Mesenchymal stem cell (in vitro differentiated cells and primary cell): ENCODE measurements at regions not wholly inside any gene's neighbourhood (a gene's known extent, or its start where the extent isn't known, plus 50 kb on each side); places are given as distances from the start of the nearest gene placed in this dataset.

Experiments
- DNase-seq: peaks from one replicate; pipeline ENCODE4 v3.0.0-alpha.2; 2013
- H2AFZ ChIP-seq: one replicate; pipeline ENCODE4 v1.6.1; 2013; ENCODE audit warnings: low read depth, mild to moderate bottlenecking, control low read depth, inconsistent platforms, low read length, moderate library complexity
- H2AK5ac ChIP-seq: 2 replicates; pipeline ENCODE4 v1.6.1; 2013; ENCODE audit warnings: low read length, moderate library complexity, mild to moderate bottlenecking, inconsistent platforms; ENCODE audit not compliant: severe bottlenecking
- H2BK120ac ChIP-seq: one replicate; pipeline ENCODE4 v1.6.1; 2013; ENCODE audit warnings: low read depth, mild to moderate bottlenecking, inconsistent platforms, low read length, moderate library complexity
- H2BK12ac ChIP-seq, 2 experiments: one replicate each; pipeline ENCODE4 v1.6.1; 2013; ENCODE audit warnings: inconsistent platforms in 2 of 2, low read length in 2 of 2, mild to moderate bottlenecking in 2 of 2, moderate library complexity in 2 of 2, control low read depth in 1 of 2
- H2BK15ac ChIP-seq: one replicate; pipeline ENCODE4 v1.6.1; 2013; ENCODE audit warnings: mild to moderate bottlenecking, low read depth, inconsistent platforms; ENCODE audit not compliant: poor library complexity, severe bottlenecking
- H2BK5ac ChIP-seq: 2 replicates; pipeline ENCODE4 v1.6.1; 2013; ENCODE audit warnings: low read depth, mild to moderate bottlenecking, low read length, control low read depth, inconsistent platforms; ENCODE audit not compliant: poor library complexity, severe bottlenecking
- H3K14ac ChIP-seq, 2 experiments: one replicate each; pipeline ENCODE4 v1.6.1; 2013; ENCODE audit warnings: inconsistent platforms in 2 of 2, low read length in 2 of 2, control low read depth in 1 of 2, mild to moderate bottlenecking in 1 of 2, moderate library complexity in 1 of 2
- H3K18ac ChIP-seq, 2 experiments: one replicate each; pipeline ENCODE4 v1.6.1; 2013; ENCODE audit warnings: inconsistent platforms in 2 of 2, low read length in 2 of 2, control low read depth in 1 of 2, low read depth in 1 of 2, mild to moderate bottlenecking in 1 of 2
- H3K23ac ChIP-seq, 2 experiments: one replicate each; pipeline ENCODE4 v1.6.1; 2013; ENCODE audit warnings: inconsistent platforms in 2 of 2, low read length in 2 of 2, mild to moderate bottlenecking in 2 of 2, moderate library complexity in 2 of 2, control low read depth in 1 of 2
- H3K27ac ChIP-seq: 2 replicates; pipeline ENCODE4 v1.5.1; 2013; ENCODE audit warnings: mild to moderate bottlenecking, moderate library complexity, low read length, control low read depth, inconsistent platforms; ENCODE audit not compliant: poor library complexity, severe bottlenecking
- H3K27me3 ChIP-seq, 2 experiments: 2 replicates each; pipeline versions ENCODE4 v1.6.1 to v1.7.0; 2013; ENCODE audit warnings: low read length in 2 of 2, mild to moderate bottlenecking in 2 of 2, moderate library complexity in 2 of 2, control low read depth in 1 of 2, inconsistent platforms in 1 of 2; ENCODE audit not compliant: control insufficient read depth in 1 of 2, insufficient read depth in 1 of 2
- H3K36me3 ChIP-seq, 2 experiments: 2 replicates each; pipeline versions ENCODE4 v1.6.1 to v1.7.0; 2013; ENCODE audit warnings: low read length in 2 of 2, control low read depth in 1 of 2, inconsistent platforms in 1 of 2, low read depth in 1 of 2, mild to moderate bottlenecking in 1 of 2; ENCODE audit not compliant: insufficient read depth in 2 of 2, control insufficient read depth in 1 of 2
- H3K4ac ChIP-seq, 2 experiments: one replicate each; pipeline ENCODE4 v1.6.1; 2013; ENCODE audit warnings: inconsistent platforms in 2 of 2, low read length in 2 of 2, mild to moderate bottlenecking in 2 of 2, moderate library complexity in 2 of 2, control low read depth in 1 of 2, low read depth in 1 of 2
- H3K4me1 ChIP-seq: 2 replicates; pipeline ENCODE4 v1.6.1; 2013; ENCODE audit warnings: low read depth, low read length, control low read depth; ENCODE audit not compliant: control insufficient read depth, insufficient read depth
- H3K4me2 ChIP-seq: 2 replicates; pipeline ENCODE4 v1.6.1; 2013; ENCODE audit warnings: low read length, mild to moderate bottlenecking, inconsistent platforms; ENCODE audit not compliant: poor library complexity, severe bottlenecking
- H3K4me3 ChIP-seq, 2 experiments: 2 replicates each; pipeline versions ENCODE4 v1.5.1 to v1.7.0; 2013; ENCODE audit warnings: low read length in 2 of 2, mild to moderate bottlenecking in 2 of 2, control low read depth in 1 of 2, low read depth in 1 of 2; ENCODE audit not compliant: insufficient read depth in 1 of 2
- H3K79me1 ChIP-seq: replicated peaks from 2 replicates; pipeline ENCODE4 v1.6.1; 2013; ENCODE audit warnings: mild to moderate bottlenecking, control low read depth, low read length, inconsistent platforms; ENCODE audit not compliant: poor library complexity, severe bottlenecking
- H3K9ac ChIP-seq: 2 replicates; pipeline ENCODE4 v1.7.0; 2013; ENCODE audit warnings: mild to moderate bottlenecking, low read length, moderate library complexity
- H3K9me3 ChIP-seq: 2 replicates; pipeline ENCODE4 v1.7.0; 2013; ENCODE audit warnings: mild to moderate bottlenecking, low read length; ENCODE audit not compliant: control insufficient read depth
- H4K8ac ChIP-seq: one replicate; pipeline ENCODE4 v1.6.1; 2013; ENCODE audit warnings: inconsistent platforms, mild to moderate bottlenecking, low read length, moderate library complexity
- H4K91ac ChIP-seq: one replicate; pipeline ENCODE4 v1.6.1; 2013; ENCODE audit warnings: mild to moderate bottlenecking, low read length, inconsistent platforms
- WGBS: methylation state at CpG from one replicate; pipeline ENCODE4 v1.1.7; 2013; ENCODE audit warnings: mixed read lengths; 5-methylcytosine and 5-hydroxymethylcytosine counted together

DNA sequence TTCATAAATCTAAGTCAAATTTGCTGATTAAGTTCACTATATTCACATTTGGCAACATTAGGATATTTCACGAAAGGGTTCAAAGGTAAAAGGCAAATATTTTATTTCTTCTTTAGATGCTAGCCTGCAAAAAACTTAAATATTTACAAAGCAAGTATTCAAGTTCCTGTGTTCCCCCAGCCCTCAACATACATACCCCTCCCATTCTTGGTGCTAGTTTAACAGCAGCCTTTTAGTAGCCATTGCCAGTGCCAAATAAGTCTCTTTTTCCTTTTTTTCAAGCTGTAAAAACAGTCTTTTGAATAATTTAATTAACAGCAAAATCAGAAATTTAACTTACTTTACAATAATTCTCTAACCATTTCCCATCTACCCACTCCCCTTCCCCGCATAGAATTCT is 288.5 kb upstream of the TMEM161B start:
- no peak overlapping the region for H2BK12ac ChIP-seq
- no peak overlapping the region for H3K23ac ChIP-seq
- no peaks in the 10 kb centered on the region for H3K4me1 ChIP-seq
- no peaks in the 10 kb centered on the region for H3K27me3 ChIP-seq
- no peak overlapping the region for H3K4ac ChIP-seq
- H3K14ac ChIP-seq: no peak overlapping the region
- H3K4me2 ChIP-seq: no peak overlapping the region
- no peak for DNase-seq
- 90% methylated on average over 1 of the region's 2 CpGs for WGBS
- no peak overlapping the region for H3K18ac ChIP-seq
- no peak overlapping the region for H2AK5ac ChIP-seq
- H3K4me3 ChIP-seq: no peak overlapping the region
- H2BK120ac ChIP-seq: no peak overlapping the region
- H2BK5ac ChIP-seq: no peak overlapping the region
- H3K36me3 ChIP-seq: no peaks in the 10 kb centered on the region
- H3K27ac ChIP-seq: no peak overlapping the region
- no peak overlapping the region for H3K9ac ChIP-seq
- no peaks in the 10 kb centered on the region for H3K9me3 ChIP-seq
- H2BK15ac ChIP-seq: no peak overlapping the region
- no peak overlapping the region for H2AFZ ChIP-seq
- H4K91ac ChIP-seq: no peak overlapping the region
- no peak overlapping the region for H4K8ac ChIP-seq
- no peaks in the 10 kb centered on the region for H3K79me1 ChIP-seq

DNA sequence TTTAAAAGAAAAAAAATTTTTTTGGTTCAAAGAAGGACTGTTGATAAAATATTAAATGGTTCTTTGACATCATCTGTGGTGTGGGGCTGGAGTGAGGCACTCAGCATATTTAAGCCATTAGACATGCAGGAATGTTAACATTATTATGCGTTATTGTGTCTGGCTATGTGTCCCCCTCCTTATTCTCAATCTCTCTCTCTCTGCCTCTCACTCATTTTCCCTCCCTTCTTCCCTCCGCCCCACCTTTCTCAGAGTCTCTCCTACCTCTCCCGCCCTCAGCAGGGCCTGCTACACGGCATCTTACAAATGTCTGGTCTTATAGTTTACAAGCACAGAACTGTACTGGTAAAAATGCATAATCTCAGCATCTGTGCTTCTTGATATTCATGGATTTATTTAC is 287.8 kb upstream of the TMEM161B start:
- WGBS: 67% methylated on average over 4 of the region's 4 CpGs
- Histone ChIP-seq H3K23ac (no peak overlapping the region), H2BK12ac (no peak overlapping the region), H2AK5ac (no peak overlapping the region), H2BK5ac (no peak overlapping the region), H4K91ac (no peak overlapping the region), H3K36me3 (no peaks in the 10 kb centered on the region), H4K8ac (no peak overlapping the region), H2AFZ (no peak overlapping the region), H3K4me2 (no peak overlapping the region), H3K27me3 (no peaks in the 10 kb centered on the region), H2BK120ac (no peak overlapping the region), H3K27ac (no peak overlapping the region), H3K4me1 (no peaks in the 10 kb centered on the region), H3K9me3 (no peaks in the 10 kb centered on the region), H3K14ac (no peak overlapping the region), H3K18ac (no peak overlapping the region), H3K4me3 (no peak overlapping the region), H3K4ac (no peak overlapping the region), H3K79me1 (no peaks in the 10 kb centered on the region), H2BK15ac (no peak overlapping the region), H3K9ac (no peak overlapping the region)
- no peak for DNase-seq

DNA sequence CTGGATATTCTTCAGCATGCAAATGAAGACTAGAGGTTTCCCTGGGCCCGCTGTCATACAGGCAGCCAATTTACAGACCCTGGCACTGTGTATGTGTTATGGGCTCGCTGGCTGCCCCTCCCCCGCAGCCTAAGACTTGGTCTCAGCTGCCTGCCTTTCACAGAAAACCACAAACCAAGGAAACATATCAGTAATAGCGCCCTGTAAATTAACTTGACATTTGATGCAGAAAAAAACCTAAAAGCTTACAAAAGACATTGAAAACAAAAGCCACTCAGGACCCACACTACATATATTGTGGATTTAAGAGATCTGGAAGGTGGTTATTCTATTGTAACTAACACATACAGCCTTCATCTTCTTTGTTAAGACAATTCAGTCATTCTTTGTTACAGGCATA is 287.0 kb upstream of the TMEM161B start:
- H3K27ac ChIP-seq: no peak overlapping the region
- no peak overlapping the region for H4K91ac ChIP-seq
- no peak overlapping the region for H3K4me3 ChIP-seq
- no peaks in the 10 kb centered on the region for H3K4me1 ChIP-seq
- H3K9me3 ChIP-seq: no peaks in the 10 kb centered on the region
- H3K23ac ChIP-seq: no peak overlapping the region
- H3K4me2 ChIP-seq: no peak overlapping the region
- DNase-seq: no peak
- no peak overlapping the region for H2AK5ac ChIP-seq
- H2BK12ac ChIP-seq: no peak overlapping the region
- H3K9ac ChIP-seq: no peak overlapping the region
- H3K4ac ChIP-seq: no peak overlapping the region
- H3K36me3 ChIP-seq: no peaks in the 10 kb centered on the region
- H4K8ac ChIP-seq: no peak overlapping the region
- H2AFZ ChIP-seq: no peak overlapping the region
- H3K79me1 ChIP-seq: no peaks in the 10 kb centered on the region
- no peaks in the 10 kb centered on the region for H3K27me3 ChIP-seq
- H3K14ac ChIP-seq: no peak overlapping the region
- H2BK15ac ChIP-seq: no peak overlapping the region
- H2BK5ac ChIP-seq: no peak overlapping the region
- no peak overlapping the region for H2BK120ac ChIP-seq
- H3K18ac ChIP-seq: no peak overlapping the region
- WGBS: 42% methylated on average over 3 of the region's 4 CpGs

DNA sequence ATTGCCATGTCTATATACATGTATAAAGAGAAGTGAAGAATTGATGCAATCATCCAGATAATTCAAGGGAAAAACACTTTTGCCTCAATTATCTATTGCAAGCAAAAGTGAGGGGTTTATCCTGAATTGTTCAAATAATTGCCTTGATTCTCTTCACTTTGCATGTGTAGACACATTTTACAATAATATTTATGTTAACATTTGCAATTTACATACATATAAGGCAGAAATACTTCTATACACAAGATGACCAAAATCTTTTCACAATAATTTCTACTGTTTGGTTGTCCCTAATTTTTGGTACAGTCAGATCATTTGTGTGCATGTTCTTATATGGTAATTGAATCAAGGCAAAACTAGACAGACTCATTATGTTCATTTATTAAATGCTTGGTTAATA is 285.3 kb upstream of the TMEM161B start:
- Histone ChIP-seq H3K18ac (no peak overlapping the region), H2BK15ac (no peak overlapping the region), H2BK12ac (no peak overlapping the region), H3K4ac (no peak overlapping the region), H3K14ac (no peak overlapping the region), H2BK5ac (no peak overlapping the region), H3K4me1 (no peaks in the 10 kb centered on the region), H4K8ac (no peak overlapping the region), H3K9me3 (no peaks in the 10 kb centered on the region), H3K4me2 (no peak overlapping the region), H4K91ac (no peak overlapping the region), H3K27me3 (no peaks in the 10 kb centered on the region), H3K36me3 (no peaks in the 10 kb centered on the region), H3K79me1 (no peaks in the 10 kb centered on the region), H2AFZ (no peak overlapping the region), H3K4me3 (no peak overlapping the region), H3K23ac (no peak overlapping the region), H3K27ac (no peak overlapping the region), H2AK5ac (no peak overlapping the region), H3K9ac (no peak overlapping the region), H2BK120ac (no peak overlapping the region)
- DNase-seq: no peak
